ENCODE measurements at regions not wholly inside any gene's neighbourhood (a gene's known extent, or its start where the extent isn't known, plus 50 kb on each side); places are given as distances from the start of the nearest gene placed in this dataset.
A peak's percentile ranks its signal among the peaks of the same experiment; 100 is the strongest.

DNA sequence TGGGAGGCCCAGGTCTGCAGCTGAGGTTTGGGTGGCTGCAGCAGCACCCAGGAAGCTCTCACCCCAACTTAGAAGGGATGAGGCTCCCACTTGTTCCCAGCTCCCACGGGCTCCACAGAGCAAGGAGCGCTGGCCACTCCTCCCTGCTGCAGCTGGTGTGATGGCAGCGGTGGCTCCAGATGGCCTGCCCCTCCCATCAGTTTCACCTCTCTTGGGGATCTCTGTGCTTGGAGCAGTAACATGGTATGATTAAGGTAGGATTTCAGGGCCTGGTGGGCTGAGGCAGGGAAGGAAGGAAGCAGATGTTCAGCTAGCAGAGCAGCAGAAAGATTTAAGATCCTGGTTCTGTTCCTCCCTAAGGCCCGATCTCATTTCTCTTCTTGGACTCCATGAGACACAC is 66.8 kb upstream of the KIF5B start:
- Histone ChIP-seq H3K79me1 (ENCODE audit: low read depth in 1 of 2, low read length in 2 of 2) (no peaks in the 10 kb centered on the region), H3K23ac (ENCODE audit: low read depth, low read length) (no peak overlapping the region), H3K36me3 (ENCODE audit: control insufficient read depth, insufficient read depth, low read length) (no peaks in the 10 kb centered on the region), H3K9me3 (ENCODE audit: control insufficient read depth, insufficient read depth, low read length) (peaks cover 10% of the 10 kb centered on the region), H4K20me1 (ENCODE audit: insufficient read depth, low read length) (no peaks in the 10 kb centered on the region), H3K27ac (ENCODE audit: insufficient read depth, low read length) (no peak overlapping the region), H3K4me2 (ENCODE audit: low read depth, low read length) (no peak overlapping the region), H2BK5ac (ENCODE audit: low read depth, low read length, poor library complexity, severe bottlenecking) (no peak overlapping the region), H3K14ac (replicated peaks; ENCODE audit: low read depth, low read length) (no peak overlapping the region), H3K18ac (ENCODE audit: low read depth, low read length) (no peak overlapping the region), H2AK9ac (replicated peaks; ENCODE audit: low read depth, low read length, poor library complexity) (no peak overlapping the region), H3K9me1 (ENCODE audit: insufficient read depth, low read length) (no peaks in the 10 kb centered on the region), H3K9ac (ENCODE audit: low read depth, low read length) (no peak overlapping the region), H4K8ac (ENCODE audit: low read depth in 2 of 2, low read length in 2 of 2) (no peak overlapping the region), H2BK15ac (ENCODE audit: low read depth, low read length) (no peak overlapping the region), H3K27me3 (ENCODE audit: control insufficient read depth, insufficient read depth, low read length) (peaks cover 9% of the 10 kb centered on the region), H2AK5ac (ENCODE audit: low read depth, low read length) (no peak overlapping the region), H2AFZ (replicated peaks; ENCODE audit: low read length, poor library complexity) (peak overlapping the region; percentile 13), H3K4me1 (ENCODE audit: control insufficient read depth, insufficient read depth, low read length) (no peaks in the 10 kb centered on the region), H4K5ac (ENCODE audit: low read depth, low read length) (no peak overlapping the region), H3K4ac (ENCODE audit: low read depth, low read length) (no peak overlapping the region), H3K4me3 (ENCODE audit: insufficient read depth, low read depth, low read length) (no peak overlapping the region), H2BK20ac (ENCODE audit: low read depth, low read length) (no peak overlapping the region), H2BK120ac (ENCODE audit: low read depth, low read length) (no peak overlapping the region), H4K91ac (ENCODE audit: insufficient read depth, low read depth, low read length) (no peak overlapping the region), H3K56ac (ENCODE audit: extremely low read depth, insufficient read depth, low read length) (no peak overlapping the region)
- CTCF ChIA-PET: interaction anchor here (1.1 kb wide), 1 partner anchor 10 kb away, joined by 3 read pairs; no protein-coding TSS in a partner anchor
- DNase-seq: no peak
- WGBS, 2 experiments (ENCODE audit: extremely low coverage in 2 of 2, insufficient read length in 1 of 2): 83% methylated on average over 2 of the region's 4 CpGs; no CpG with 5 or more reads in 1 of the 2 experiments
- no peak for TF ChIP-seq CHD1 (IDR thresholded peaks at IDR 0.05; ENCODE audit: low read depth, low read length)
- TF ChIP-seq, protein P1, sequence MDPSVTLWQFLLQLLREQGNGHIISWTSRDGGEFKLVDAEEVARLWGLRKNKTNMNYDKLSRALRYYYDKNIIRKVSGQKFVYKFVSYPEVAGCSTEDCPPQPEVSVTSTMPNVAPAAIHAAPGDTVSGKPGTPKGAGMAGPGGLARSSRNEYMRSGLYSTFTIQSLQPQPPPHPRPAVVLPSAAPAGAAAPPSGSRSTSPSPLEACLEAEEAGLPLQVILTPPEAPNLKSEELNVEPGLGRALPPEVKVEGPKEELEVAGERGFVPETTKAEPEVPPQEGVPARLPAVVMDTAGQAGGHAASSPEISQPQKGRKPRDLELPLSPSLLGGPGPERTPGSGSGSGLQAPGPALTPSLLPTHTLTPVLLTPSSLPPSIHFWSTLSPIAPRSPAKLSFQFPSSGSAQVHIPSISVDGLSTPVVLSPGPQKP (IDR thresholded peaks at IDR 0.05; ENCODE audit: borderline replicate concordance, low read depth, low read length): no peak
- no peak for TF ChIP-seq MXI1 (IDR thresholded peaks at IDR 0.05; ENCODE audit: borderline replicate concordance, low read depth, low read length)
- TF ChIP-seq RFX5 (IDR thresholded peaks at IDR 0.05; ENCODE audit: low read depth, low read length): no peak
- TF ChIP-seq FOS (IDR thresholded peaks at IDR 0.05; ENCODE audit: low read depth, low read length): no peak
- TF ChIP-seq CEBPB (IDR thresholded peaks at IDR 0.05; ENCODE audit: low read depth, low read length): no peak
- no peak for TF ChIP-seq RAD21 (IDR thresholded peaks at IDR 0.05; ENCODE audit: low read length)
- no peak for TF ChIP-seq POLR2A (IDR thresholded peaks at IDR 0.05; ENCODE audit: low read depth, low read length)
- no peak for TF ChIP-seq MAZ (IDR thresholded peaks at IDR 0.05; ENCODE audit: borderline replicate concordance, low read depth, low read length)
- TF ChIP-seq BHLHE40 (IDR thresholded peaks at IDR 0.05; ENCODE audit: low read depth, low read length): no peak
- no peak for TF ChIP-seq MAFK (IDR thresholded peaks at IDR 0.05; ENCODE audit: low read depth, low read length)
- TF ChIP-seq, protein P2, sequence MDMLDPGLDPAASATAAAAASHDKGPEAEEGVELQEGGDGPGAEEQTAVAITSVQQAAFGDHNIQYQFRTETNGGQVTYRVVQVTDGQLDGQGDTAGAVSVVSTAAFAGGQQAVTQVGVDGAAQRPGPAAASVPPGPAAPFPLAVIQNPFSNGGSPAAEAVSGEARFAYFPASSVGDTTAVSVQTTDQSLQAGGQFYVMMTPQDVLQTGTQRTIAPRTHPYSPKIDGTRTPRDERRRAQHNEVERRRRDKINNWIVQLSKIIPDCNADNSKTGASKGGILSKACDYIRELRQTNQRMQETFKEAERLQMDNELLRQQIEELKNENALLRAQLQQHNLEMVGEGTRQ (IDR thresholded peaks at IDR 0.05; ENCODE audit: low read depth, low read length): no peak
- TF ChIP-seq, protein P3, sequence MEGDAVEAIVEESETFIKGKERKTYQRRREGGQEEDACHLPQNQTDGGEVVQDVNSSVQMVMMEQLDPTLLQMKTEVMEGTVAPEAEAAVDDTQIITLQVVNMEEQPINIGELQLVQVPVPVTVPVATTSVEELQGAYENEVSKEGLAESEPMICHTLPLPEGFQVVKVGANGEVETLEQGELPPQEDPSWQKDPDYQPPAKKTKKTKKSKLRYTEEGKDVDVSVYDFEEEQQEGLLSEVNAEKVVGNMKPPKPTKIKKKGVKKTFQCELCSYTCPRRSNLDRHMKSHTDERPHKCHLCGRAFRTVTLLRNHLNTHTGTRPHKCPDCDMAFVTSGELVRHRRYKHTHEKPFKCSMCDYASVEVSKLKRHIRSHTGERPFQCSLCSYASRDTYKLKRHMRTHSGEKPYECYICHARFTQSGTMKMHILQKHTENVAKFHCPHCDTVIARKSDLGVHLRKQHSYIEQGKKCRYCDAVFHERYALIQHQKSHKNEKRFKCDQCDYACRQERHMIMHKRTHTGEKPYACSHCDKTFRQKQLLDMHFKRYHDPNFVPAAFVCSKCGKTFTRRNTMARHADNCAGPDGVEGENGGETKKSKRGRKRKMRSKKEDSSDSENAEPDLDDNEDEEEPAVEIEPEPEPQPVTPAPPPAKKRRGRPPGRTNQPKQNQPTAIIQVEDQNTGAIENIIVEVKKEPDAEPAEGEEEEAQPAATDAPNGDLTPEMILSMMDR (conservative IDR thresholded peaks at IDR 0.05; ENCODE audit: low read depth, low read length): no peak
- no peak for TF ChIP-seq NFE2L2 (IDR thresholded peaks at IDR 0.05; ENCODE audit: low read depth, low read length)
- no peak for TF ChIP-seq SMC3 (IDR thresholded peaks at IDR 0.05; ENCODE audit: low read depth, low read length)
- no peak for TF ChIP-seq RCOR1 (IDR thresholded peaks at IDR 0.05; ENCODE audit: insufficient replicate concordance, low read length)
- ATAC-seq (ENCODE audit: low read depth): no peak
- dilution Hi-C loops (cut with HindIII; ENCODE audit: low sequenced_read_pairs, unreplicated experiment): no loop called here
- intact Hi-C loops (cut with micrococcal nuclease): no loop called here
- POLR2A ChIA-PET (ENCODE audit: unreplicated experiment): no interaction called here
- no TSS peak for BruUV-seq (replicated peaks)
- in situ Hi-C loops (cut with MboI; ENCODE audit: low sequenced_read_pairs): no loop called here

Measured in IMR-90 (cell line).